Amniotic epithelial cell (primary cell): ENCODE measurements at regions not wholly inside any gene's neighbourhood (a gene's known extent, or its start where the extent isn't known, plus 50 kb on each side); places are given as distances from the start of the nearest gene placed in this dataset.

Source experiments
- DNase-seq: peaks from one replicate; pipeline ENCODE4 v3.0.0-alpha.2; 2010; ENCODE audit warnings: low read depth

DNA sequence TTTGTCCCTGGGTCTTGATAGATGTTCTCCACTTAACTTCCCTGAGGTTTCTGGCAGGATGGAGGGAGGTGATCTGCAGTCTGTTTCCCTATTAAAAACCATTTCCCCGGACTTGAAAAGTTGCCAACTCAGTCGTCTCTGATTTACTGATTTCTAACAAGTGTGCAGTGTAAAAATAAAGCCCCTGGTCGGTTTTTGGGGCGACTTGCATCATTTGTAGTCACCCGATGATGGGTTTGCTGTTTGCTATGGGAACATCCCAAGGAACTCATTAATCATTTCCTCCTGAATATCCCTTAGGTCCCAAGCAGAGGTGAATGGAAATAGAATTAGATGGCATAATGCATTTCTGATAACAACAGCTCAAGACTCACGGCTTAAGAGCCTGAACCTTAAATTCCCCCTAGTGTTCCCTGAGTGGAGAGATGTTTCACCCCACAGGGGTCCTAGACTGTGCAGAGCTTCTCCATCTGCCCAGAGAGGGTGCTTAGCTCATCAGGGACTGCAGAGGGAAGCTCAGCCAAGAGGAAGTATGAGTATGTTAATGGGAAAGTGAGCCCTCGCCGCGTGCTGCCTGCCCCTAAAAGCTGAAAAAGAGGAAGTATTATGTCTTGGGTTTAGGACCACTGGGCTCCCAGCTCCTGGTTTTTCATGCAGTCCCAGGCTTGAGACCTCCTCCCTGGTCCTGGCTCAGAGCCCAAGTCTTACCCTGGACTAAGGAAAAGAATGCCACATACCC is 115.1 kb upstream of the DAP start:
- no peak for DNase-seq

DNA sequence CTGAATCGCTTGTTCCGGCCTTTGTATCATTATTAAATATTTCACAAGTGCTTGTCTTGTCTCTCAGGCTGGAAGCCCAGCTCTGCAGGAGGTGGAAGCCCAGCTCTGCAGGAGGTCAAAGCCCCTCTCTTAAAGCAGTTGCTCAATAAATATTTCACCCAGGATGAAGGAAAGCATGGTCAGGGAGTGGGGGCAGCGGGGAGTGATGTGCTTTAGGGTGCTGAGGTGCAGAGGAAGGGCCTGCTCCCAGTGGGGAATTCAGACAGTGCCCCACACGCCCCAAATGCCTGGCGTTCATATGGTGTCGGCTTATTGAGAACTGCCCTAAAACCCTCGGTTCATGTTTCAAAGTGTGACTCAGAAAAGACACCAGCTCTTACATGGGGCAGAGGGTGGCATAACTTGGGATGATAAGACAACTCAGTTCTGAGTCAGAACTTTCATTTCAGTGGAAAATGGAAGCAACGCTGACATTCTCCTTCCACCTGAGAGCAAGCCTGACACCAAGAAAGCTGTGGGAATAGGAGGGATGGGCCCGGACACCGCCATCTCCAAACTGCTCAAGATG is 114.3 kb upstream of the DAP start:
- DNase-seq, result peak; percentile 63

DNA sequence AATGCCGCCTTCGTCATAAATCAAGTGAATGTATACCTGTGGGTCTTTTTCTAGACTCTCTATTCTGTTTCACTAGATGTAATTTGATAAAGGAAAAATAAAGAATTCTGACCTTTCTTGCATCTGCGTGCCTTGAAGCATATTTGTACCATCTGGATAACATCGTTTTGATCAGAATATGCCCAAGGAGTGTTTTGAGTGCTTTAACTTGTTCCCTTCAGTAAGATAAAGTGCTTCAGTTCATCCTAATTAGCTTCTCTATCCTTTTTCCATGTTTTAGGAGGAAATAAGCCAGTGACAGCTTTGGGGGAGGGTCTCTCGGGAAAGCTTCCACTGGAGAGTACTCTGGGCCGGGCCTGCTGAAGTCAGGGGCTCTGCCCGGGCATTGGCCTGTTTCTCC is 113.5 kb upstream of the DAP start:
- DNase-seq, result no peak

DNA sequence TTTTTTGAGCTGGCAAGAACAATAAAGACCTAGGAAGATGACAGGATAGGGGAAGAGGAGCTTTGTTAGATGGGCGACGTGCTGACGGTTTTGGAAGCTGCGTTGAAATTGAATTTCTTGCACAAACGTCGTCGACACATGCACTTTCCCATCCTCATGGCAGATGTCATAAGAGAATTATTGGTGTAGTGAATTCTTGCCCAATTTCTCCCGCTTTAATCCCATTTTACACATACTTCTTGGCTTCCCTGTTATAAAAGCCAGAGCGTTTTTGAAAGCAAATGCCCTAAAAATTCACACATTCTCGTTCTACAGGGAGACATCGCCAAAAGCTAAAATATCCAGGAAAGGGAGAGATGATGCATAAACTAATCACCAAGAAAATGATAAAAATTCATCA is 109.8 kb upstream of the DAP start:
- DNase-seq, result peak; percentile 40

DNA sequence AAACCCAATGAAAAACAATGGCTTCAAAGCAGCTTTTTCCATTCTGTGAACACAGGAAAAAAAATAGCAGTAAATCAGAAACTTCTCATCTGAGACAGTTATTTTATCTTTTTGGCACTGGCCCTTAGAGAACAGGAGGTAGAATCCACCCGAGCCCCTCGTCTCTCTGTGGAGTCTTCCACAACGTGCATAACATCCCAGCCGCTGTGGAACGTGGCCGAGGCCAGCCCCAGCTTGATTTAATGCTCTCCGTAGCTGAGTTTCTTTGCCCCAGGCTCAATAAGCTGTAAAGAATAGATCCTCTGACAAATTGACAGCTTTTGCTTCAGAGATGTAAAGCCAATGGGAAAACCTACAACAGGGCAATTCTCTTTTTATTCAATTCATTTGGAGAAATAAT is 107.9 kb upstream of the DAP start:
- DNase-seq, result no peak

DNA sequence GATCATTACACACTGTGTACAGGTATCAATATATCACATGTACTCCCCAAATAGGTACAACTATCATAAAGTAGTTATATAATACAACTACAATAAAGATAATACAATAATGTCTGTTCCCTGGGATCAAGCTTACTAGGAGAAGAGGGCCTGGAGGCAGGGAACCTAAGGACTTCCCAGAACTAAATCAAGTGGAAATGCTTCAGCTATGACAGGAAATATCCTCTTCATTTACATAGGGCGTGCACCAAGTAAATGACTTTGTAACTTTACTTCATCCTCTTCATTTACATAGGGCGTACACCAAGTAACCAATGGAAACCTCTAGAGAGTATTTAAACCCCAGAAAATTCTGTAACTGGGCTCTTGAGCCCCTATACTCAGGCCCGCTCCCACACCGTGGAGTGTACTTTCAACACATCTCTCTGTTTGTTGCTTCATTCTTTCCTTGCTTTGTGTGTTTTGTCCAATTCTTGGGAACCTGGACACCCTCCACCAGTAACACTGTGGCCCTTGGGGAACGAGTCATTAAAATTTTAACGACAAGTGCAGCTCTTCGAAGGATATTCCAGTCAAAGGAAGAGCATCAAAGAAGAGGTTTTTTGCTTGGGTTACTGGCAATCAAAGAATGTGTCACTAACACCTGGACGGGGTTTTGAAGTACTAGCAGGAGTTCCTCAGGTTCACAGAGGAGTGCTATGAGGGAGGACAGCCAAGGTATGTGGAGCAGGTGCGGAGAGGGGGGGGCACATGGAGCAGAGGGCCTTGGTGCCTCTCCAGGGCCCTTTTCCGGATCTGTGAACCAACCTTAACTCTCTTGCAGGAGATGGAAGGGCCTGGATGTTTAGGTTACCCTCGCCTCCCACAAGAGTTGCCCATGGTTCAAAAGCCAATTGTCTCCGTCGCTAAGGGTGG is 106.6 kb upstream of the DAP start:
- DNase-seq, result no peak

DNA sequence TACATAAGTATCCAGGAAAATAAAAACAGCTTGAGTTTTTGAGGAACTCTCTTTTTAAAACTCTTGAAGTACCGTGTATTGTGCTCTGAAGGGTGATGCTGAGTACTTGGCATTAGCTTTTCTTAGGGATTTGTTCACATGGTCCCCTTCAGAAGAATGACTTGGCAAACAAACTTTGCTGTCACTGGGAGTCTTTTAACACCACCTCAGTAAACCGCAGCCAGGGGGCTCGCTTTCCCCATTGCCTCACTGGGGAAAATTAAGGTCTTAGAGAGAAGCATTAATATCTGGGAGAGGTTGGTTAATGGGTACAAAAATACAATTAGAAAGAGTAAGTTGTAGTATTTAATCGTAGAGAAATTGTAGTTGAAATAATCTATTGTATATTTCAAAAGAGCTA is 105.9 kb upstream of the DAP start:
- DNase-seq, result no peak

DNA sequence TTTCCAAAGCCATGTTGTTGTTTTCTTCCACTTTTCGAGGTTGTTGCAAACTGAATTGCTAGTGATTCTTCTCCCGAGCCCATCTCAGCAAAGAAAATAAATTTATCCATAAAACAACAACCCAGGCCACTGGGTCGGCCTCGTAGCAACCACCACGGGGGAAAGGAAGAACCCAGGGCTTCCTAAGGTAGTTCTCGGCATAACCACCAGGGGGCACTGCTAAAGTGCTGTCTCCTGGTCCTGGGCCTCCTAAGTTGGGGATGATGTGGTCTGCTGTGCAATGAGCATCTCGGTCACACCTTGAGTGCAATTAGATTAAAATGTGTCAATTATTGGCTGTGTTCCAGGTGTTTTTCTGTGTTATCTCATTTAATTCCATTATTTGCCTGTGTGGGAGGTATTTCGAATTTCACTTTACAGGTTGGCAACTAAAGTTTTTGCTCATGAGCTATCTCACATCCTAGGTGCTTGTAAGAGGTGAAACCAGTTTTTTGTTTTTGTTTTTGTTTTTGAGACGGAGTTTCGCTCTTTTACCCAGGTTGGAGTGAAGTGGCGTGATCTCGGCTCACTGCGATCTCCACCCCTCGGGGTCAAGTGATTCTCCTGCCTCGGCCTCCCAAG is 102.8 kb upstream of the DAP start:
- peak; percentile 55 for DNase-seq

DNA sequence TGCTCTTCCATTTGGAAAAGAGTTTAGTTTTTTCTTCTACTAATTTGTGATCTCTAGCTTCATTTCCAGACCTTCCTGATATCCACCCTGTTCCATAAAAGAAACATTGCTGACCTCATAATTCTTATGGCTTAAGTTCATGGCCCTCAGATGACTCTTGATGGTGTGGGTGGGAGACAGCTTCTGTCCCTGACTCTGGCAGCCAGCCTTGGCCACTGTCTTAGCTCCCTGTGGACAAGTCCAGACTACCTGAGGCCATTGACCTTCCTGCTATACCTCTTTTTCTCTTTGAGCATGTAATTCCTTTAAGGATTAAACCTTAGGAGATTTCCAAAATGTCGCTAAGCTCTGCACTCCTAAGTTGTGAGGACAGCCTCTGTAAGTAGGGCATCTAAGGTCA is 101.1 kb upstream of the DAP start:
- DNase-seq, result no peak

DNA sequence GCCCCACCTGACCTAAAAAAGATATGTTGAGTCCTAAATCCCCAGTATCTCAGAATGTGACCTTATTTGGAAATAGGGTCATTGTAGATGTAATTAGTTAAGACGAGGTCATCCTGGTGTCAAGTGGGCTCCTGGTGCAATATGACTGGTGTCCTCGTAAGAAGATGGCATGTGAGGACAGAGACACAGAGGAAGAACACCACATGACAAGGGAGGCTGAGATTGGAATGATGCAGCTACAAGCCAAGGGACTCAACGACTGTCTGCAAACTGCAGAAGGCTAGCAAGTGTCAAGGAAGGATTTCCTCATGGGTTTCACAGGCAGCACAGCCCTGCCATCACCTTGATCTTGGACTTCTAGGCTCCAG is 100.4 kb upstream of the DAP start:
- DNase-seq, result no peak

DNA sequence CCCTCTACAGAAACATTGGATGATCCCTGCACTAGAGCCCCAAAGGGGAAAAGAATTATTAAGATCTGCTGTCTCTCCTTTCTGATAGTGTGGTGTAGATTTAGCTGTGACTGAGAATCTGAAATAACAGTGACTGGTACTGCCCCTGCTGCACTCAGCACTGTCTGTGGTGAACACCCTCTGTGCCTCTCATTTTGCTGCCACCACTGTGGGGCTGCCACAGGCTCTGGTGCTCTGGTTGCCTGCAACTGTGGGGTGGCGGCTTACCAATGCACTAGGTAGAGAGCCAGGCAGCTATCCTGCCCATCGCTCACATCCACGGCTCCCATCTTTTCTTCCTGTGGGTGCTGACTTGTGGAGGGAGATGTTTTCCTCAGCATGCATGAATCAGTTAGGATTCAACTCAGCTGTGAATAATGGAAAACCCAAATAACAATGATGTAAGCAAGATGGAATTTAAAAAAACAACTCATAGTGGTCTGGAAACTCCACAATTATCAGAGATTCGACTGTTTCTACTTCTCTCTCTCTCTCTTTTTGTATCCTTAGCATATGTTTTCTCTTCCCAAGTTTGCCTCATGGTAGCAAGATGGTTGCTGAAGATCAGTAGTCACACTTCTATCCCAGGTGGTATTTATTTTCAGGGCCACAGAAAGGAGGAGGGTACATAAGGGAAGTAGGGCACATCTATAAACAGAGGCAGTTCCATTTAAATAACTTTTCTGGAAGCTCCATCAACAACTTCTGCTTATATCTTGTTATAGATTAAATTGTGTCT is 99.8 kb upstream of the DAP start:
- peak; percentile 71 for DNase-seq

DNA sequence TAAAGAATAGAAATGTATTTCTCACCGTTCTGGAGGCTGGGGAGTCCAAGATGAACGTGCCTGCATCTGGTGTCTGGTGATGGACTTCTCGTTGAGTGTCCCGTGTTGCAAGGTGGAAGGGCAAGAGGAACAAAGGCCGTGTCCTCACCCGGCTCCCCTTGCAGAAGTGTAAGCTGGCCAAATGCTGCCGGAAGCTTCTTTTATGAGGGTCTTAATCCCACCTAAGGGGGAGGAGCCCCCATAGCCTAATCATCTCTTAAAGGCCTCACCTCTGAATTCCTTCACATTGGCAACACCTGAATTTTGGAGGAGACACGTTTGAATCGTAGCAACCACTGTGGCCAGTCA is 99.1 kb upstream of the DAP start:
- no peak for DNase-seq

DNA sequence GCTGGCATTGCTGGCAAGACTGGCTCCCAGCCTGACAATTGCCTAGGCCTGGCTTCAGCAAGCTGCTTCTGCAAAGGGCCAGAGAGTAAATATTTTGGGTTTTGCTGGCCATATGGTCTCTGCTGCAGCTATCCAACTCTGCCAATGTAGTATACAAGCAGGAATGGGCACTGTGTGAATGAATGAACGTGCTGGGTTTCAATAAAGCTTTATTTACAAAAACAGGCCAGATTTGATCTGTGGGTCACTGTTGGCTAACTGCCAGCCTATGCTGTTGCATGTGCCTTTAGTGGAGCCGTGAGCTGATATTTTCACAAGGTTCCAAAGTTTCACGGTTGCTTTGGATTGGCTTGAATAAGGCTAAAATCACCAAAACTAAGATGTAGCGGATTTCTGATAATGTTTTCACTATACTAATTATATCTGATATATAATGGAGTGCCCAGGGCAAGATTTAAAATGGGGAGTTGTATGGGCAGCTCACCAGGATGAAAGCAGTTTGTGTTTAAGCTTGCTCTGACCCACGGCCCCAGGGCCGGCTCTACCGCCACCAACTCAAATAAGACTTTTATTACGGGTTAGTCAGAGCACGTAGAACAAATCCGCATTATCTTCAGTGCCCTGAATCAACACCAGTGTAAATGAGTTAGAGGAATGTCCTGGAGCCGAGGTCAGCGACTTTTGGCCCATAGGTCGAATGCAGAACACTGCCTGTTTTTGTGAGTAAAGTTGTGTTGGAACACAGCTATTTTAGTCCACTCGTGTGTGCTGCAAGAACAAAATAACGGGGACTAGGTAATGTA is 98.6 kb upstream of the DAP start:
- no peak for DNase-seq

DNA sequence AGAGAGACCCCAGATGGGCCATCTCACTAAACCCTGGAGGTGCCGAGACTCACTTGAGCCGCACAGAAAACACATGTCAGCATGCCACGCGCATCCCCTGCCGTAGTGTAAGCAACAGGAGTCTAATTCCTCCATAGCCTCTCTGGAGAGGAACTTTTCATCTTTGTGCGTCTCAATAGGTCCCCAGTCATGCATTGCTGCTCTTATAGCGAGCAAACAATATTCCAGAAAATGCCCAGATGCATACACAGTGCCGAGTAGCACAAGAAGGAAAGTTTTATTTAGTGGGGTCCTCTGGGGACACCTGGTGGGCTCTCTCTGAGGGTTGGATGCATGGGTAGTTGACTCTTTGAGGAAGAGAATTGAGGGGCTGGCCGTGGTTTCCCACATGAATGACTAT is 97.9 kb upstream of the DAP start:
- no peak for DNase-seq

DNA sequence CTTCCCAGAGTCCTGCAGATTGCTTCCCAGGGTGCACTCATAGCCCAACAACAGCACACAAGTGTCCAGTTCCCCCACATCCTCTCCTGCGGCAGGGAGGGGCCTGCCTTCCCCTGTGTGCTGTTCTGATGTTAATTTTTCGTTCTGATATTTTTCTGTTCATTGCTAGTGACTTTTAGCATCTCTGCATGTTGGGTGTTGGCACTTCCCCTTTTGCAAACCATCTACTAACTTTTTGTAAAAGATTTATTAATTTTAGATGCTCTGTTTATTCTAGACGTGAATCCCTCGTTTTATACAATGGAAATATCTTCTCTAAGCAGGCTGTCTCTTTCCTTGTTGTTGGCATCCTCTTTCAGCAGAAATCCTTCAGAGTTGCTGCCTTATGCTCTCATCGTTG is 97.3 kb upstream of the DAP start:
- DNase-seq, result no peak

DNA sequence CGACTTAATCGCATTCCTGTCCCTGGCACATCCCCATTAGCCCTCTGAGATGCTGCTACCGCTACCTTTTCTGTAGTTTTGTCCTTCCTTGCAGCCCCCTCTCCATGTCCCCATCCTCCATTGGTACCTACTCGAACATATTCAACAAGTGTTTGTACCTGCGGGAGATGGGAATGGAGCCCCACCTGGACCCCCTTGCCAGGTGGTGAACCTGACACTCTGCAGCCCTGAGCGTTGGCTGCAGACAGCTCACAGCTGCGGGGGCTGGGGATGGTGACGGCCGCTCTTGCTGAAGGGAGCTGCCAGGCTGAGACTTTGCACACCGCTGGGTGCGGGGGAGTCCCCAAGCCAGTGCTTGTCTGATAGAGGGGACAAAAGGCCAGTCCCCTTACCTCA is 96.3 kb upstream of the DAP start:
- no peak for DNase-seq

DNA sequence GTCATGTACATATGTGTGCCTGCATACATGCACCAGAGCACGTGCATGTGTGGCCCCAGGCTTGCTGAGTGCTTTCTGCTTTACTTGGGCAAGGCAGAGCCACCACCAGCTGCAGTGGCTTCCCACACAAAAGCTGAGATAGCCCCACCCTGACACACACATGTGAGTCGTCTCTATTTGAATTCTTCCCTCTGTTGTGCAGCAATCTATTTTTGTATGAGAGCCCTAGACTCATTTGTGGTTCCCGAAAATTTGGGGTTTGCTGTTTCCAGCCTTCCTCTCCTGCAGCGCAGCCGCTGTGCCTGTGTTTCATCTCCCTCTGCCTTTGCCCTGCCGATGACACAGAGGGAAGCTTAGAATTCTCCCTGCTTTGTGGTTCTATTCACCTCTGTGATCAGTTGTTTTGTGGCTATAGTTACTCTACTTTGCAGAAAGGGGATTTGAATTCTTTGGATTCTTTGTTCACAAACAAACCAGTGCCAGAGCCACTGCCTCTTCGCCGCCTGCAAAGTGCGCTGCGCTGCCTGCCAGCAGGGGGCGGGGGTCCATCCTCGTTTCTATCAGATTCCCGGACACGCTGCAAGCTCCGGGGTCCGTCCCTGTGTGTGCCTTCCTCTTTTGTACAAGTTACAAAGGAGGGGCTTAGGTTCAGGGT is 95.8 kb upstream of the DAP start:
- peak; percentile 86 for DNase-seq

DNA sequence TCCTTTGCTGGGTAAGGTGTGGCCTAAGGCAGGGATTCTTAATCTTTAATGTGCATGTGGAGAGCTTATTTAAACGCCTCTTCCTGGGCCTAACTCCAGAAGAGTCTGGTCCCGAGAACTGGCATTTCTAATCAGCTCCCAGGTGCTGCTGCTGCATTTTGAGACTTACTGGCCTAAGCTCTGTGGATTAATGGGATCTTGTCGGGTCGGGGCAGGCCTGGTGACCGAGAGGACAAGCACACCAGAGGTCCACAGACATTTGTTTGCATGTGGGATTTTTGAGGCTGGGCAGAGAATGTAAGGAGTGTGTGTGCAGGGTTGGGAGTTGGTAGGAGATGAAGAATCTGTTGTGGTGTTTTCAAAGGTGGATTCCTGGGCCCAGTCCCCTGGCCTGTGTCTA is 95.0 kb upstream of the DAP start:
- no peak for DNase-seq

DNA sequence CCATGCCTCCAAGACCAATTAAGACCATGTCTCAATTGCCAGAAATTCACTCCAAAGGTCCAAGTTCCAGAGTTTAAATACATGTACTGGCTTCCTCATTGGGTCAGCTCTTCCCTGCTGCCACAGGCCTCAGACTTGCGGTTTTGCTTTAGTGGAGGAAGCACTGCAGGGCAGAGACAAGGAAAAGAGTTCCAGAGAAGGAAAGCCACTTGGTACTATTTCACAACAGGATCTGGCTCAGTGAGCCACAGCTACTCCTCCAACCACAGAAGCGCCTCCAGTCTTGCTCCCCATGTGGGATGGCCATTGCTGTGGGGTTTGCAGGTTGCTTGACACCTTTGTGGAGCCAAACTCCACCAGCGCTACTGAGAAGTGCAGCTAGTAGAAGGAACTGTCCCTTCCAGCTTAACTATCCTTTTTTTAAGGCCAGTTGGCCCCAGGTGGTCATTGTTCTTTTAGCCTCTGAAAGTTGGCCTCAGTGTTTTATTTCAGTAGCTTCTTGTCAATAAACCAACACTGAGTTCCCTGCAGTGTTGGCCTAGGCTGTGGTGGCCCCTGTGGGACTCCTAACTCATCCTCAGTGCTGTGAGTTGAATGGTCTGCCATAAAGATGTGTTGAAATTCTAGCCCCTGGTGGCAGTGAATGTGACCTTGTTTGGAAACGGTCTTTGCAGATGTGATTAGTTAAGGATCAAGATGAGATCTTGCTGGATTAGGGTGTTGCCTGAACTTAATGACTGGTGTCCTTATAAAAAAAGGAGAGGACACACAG is 93.7 kb upstream of the DAP start:
- peak; percentile 72 for DNase-seq

DNA sequence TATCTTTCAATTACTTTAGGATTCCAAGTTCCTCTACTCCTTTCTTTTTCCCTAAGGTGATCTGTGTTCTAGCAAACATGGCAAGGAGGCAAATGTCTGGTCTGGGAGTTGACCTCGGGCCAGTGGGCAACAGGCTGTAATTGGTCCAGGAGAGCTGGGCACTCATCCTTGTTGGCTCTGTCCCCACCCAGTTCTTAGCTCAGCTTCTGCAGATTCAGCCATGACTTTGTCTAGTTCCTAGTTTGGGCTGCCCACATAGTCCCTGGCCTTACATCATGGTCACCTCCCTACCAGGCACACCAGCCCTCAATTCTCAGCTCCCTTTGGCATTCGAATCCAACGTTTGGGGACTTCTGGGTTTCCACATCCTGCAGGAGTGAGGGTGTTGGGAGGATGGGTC is 92.1 kb upstream of the DAP start:
- DNase-seq, result no peak
